ENCODE measurements at regions not wholly inside any gene's neighbourhood (a gene's known extent, or its start where the extent isn't known, plus 50 kb on each side); places are given as distances from the start of the nearest gene placed in this dataset.

- TF ChIP-seq, protein P1, sequence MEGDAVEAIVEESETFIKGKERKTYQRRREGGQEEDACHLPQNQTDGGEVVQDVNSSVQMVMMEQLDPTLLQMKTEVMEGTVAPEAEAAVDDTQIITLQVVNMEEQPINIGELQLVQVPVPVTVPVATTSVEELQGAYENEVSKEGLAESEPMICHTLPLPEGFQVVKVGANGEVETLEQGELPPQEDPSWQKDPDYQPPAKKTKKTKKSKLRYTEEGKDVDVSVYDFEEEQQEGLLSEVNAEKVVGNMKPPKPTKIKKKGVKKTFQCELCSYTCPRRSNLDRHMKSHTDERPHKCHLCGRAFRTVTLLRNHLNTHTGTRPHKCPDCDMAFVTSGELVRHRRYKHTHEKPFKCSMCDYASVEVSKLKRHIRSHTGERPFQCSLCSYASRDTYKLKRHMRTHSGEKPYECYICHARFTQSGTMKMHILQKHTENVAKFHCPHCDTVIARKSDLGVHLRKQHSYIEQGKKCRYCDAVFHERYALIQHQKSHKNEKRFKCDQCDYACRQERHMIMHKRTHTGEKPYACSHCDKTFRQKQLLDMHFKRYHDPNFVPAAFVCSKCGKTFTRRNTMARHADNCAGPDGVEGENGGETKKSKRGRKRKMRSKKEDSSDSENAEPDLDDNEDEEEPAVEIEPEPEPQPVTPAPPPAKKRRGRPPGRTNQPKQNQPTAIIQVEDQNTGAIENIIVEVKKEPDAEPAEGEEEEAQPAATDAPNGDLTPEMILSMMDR (IDR thresholded peaks at IDR 0.05), result no peak
- TF ChIP-seq EZH2phosphoT487 (IDR thresholded peaks at IDR 0.05) (no peak), EZH2 (IDR thresholded peaks at IDR 0.05) (no peak)
Observed at GRCh38 chr12:34343345-34343744, 321.0 kb downstream of the ALG10 start.
